ENCODE measurements at regions not wholly inside any gene's neighbourhood (a gene's known extent, or its start where the extent isn't known, plus 50 kb on each side); places are given as distances from the start of the nearest gene placed in this dataset.

- no peak overlapping the region for H3K4me3 ChIP-seq (ENCODE audit: control insufficient read depth in 2 of 3, extremely low read depth in 1 of 3, insufficient read depth in 2 of 3, low read depth in 1 of 3, low read length in 3 of 3)
- H3K27ac ChIP-seq (ENCODE audit: control insufficient read depth, insufficient read depth, low read length), result no peak overlapping the region
- DNase-seq (ENCODE audit: low read depth, low spot score) (no peak), FAIRE-seq (no peak)
- no peaks in the 10 kb centered on the region for H3K36me3 ChIP-seq (ENCODE audit: control insufficient read depth in 2 of 2, extremely low read depth in 1 of 2, insufficient read depth in 2 of 2, low read length in 2 of 2)
- H3K79me2 ChIP-seq (ENCODE audit: control insufficient read depth, insufficient read depth, low read length), result no peaks in the 10 kb centered on the region
- peaks cover 5% of the 10 kb centered on the region for H3K4me1 ChIP-seq (ENCODE audit: control insufficient read depth, extremely low read depth, insufficient read depth, low read length)
- H3K9ac ChIP-seq (ENCODE audit: control insufficient read depth, extremely low read depth, insufficient read depth, low read length), result no peak overlapping the region
- no peak overlapping the region for H2AFZ ChIP-seq (ENCODE audit: control insufficient read depth, low read length)
- dilution Hi-C loops (cut with MboI; ENCODE audit: extremely low pct_ligation_motif_present, low sequenced_read_pairs), result no loop called here
- peaks cover 20% of the 10 kb centered on the region for H3K27me3 ChIP-seq (ENCODE audit: control insufficient read depth, extremely low read depth, insufficient read depth, low read length)
- H4K20me1 ChIP-seq (ENCODE audit: control insufficient read depth, extremely low read depth, insufficient read depth, low read length), result no peaks in the 10 kb centered on the region
- H3K9me1 ChIP-seq (ENCODE audit: control insufficient read depth, extremely low read depth, insufficient read depth, low read length), result no peaks in the 10 kb centered on the region
- H3K4me2 ChIP-seq (ENCODE audit: control insufficient read depth, extremely low read depth, insufficient read depth, low read depth, low read length), result no peak overlapping the region
- no peak for TF ChIP-seq EZH2 (IDR thresholded peaks at IDR 0.05; ENCODE audit: low read length)
- no peak for TF ChIP-seq CTCF (optimal IDR thresholded peaks at IDR 0.05 in 1 of 3, IDR thresholded peaks at IDR 0.05 in 1 of 3, conservative IDR thresholded peaks at IDR 0.05 in 1 of 3; ENCODE audit: extremely low read depth in 1 of 3, insufficient read depth in 2 of 3, low read length in 3 of 3)
- no peaks in the 10 kb centered on the region for H3K9me3 ChIP-seq (ENCODE audit: control insufficient read depth, low read depth, low read length)
Measured at GRCh38 chr9:126084008-126084407, 242.6 kb upstream of the MVB12B start.

- Histone ChIP-seq H3K27me3 (ENCODE audit: control insufficient read depth, extremely low read depth, insufficient read depth, low read length) (peaks cover 20% of the 10 kb centered on the region), H4K20me1 (ENCODE audit: control insufficient read depth, extremely low read depth, insufficient read depth, low read length) (no peaks in the 10 kb centered on the region), H3K4me3 (ENCODE audit: control insufficient read depth in 2 of 3, extremely low read depth in 1 of 3, insufficient read depth in 2 of 3, low read depth in 1 of 3, low read length in 3 of 3) (no peak overlapping the region), H3K9ac (ENCODE audit: control insufficient read depth, extremely low read depth, insufficient read depth, low read length) (no peak overlapping the region), H3K36me3 (ENCODE audit: control insufficient read depth in 2 of 2, extremely low read depth in 1 of 2, insufficient read depth in 2 of 2, low read length in 2 of 2) (no peaks in the 10 kb centered on the region), H3K27ac (ENCODE audit: control insufficient read depth, insufficient read depth, low read length) (no peak overlapping the region), H3K79me2 (ENCODE audit: control insufficient read depth, insufficient read depth, low read length) (no peaks in the 10 kb centered on the region), H3K4me1 (ENCODE audit: control insufficient read depth, extremely low read depth, insufficient read depth, low read length) (peaks cover 5% of the 10 kb centered on the region), H2AFZ (ENCODE audit: control insufficient read depth, low read length) (no peak overlapping the region), H3K4me2 (ENCODE audit: control insufficient read depth, extremely low read depth, insufficient read depth, low read depth, low read length) (no peak overlapping the region), H3K9me3 (ENCODE audit: control insufficient read depth, low read depth, low read length) (no peaks in the 10 kb centered on the region), H3K9me1 (ENCODE audit: control insufficient read depth, extremely low read depth, insufficient read depth, low read length) (no peaks in the 10 kb centered on the region)
- DNase-seq (ENCODE audit: low read depth, low spot score), result no peak
- no peak for TF ChIP-seq CTCF (optimal IDR thresholded peaks at IDR 0.05 in 1 of 3, IDR thresholded peaks at IDR 0.05 in 1 of 3, conservative IDR thresholded peaks at IDR 0.05 in 1 of 3; ENCODE audit: extremely low read depth in 1 of 3, insufficient read depth in 2 of 3, low read length in 3 of 3)
- no peak for TF ChIP-seq EZH2 (IDR thresholded peaks at IDR 0.05; ENCODE audit: low read length)
- dilution Hi-C loops (cut with MboI; ENCODE audit: extremely low pct_ligation_motif_present, low sequenced_read_pairs), result no loop called here
- FAIRE-seq, result no peak
Measured at GRCh38 chr9:126084696-126085095, 241.9 kb upstream of the MVB12B start.
